ENCODE measurements at regions not wholly inside any gene's neighbourhood (a gene's known extent, or its start where the extent isn't known, plus 50 kb on each side); places are given as distances from the start of the nearest gene placed in this dataset.

- no peak for DNase-seq (ENCODE audit: low read depth in 1 of 2, low spot score in 1 of 2)
These were observed 144.1 kb downstream of the SOCS6 start for GRCh38 chr18:70432804-70433400.

- no peak for DNase-seq (ENCODE audit: low read depth in 1 of 2, low spot score in 1 of 2)
These were observed 142.4 kb downstream of the SOCS6 start for GRCh38 chr18:70431203-70431624.

GRCh38 chr18:70430501-70431173, 141.8 kb downstream of the SOCS6 start:
- DNase-seq (ENCODE audit: low read depth in 1 of 2, low spot score in 1 of 2), result no peak

GRCh38 chr18:70429847-70430500, 141.1 kb downstream of the SOCS6 start:
- no peak for DNase-seq (ENCODE audit: low read depth in 1 of 2, low spot score in 1 of 2)

GRCh38 chr18:70428439-70428838, 139.6 kb downstream of the SOCS6 start:
- no peak for DNase-seq (ENCODE audit: low read depth in 1 of 2, low spot score in 1 of 2)

DNA sequence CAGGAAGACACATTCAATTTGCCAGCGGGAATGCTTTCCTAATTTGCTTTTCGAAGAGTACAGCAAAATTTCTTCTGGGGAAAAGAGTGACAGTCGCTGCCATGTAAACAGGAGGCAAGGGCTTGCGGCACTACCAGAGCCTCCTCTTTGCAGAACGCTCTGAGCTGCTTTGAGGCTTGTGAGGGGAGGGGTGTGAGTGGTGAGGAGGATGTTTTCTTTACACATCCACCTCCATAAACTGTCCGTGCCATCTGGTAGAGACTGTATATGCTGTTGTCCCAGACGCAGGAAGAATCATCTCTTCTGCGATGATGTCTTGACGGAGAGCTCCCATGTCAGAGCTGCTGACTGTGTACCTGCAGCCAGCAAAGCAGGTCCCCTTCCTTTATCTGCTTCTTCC, 138.0 kb downstream of the SOCS6 start:
- DNase-seq (ENCODE audit: low read depth in 1 of 2, low spot score in 1 of 2), result no peak

GRCh38 chr18:70425236-70425635, 136.4 kb downstream of the SOCS6 start:
- no peak for DNase-seq (ENCODE audit: low read depth in 1 of 2, low spot score in 1 of 2)

DNA sequence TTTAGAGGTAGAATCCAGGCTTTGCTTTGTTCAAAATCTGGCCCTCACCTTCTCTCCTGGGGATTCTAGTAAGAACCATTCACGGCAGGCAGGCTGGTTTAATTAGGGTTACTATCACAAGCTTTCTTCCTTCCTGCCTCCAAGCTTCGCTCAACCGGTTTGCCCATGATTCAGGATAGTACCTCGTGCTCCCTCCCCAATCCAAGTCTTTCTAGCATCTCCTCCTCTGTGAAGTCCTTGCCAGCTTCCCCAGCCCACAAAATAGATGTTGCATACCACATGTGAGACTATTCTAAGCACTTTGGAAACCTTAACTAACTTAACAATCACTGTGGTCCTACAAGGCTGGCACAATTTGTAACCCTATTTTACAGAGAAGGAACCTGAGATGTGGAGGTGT, 135.1 kb downstream of the SOCS6 start:
- DNase-seq (ENCODE audit: low read depth in 1 of 2, low spot score in 1 of 2), result no peak

DNA sequence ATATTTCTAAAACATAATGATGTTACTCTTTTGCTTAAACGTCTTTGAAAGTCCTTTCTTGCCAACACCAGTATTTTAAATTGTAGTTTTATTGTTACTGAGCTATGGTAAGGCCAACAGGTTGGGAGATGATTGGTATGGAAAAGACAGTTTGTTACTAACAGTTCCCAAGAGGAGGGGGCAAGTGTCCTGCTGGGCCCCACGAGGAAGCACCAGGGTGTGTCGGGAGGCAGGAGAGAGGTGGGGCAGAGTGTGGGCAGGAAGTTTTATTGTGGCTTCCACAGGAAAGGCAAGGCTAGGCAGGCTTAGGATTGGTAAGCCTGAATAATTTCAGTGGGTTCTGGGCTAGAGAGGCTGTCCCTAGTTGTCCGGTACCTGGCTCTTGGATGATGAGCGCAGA, 134.3 kb downstream of the SOCS6 start:
- no peak for DNase-seq (ENCODE audit: low read depth in 1 of 2, low spot score in 1 of 2)

- no peak for DNase-seq (ENCODE audit: low read depth in 1 of 2, low spot score in 1 of 2)
These were observed 133.6 kb downstream of the SOCS6 start for GRCh38 chr18:70422391-70422965.

GRCh38 chr18:70421471-70422390, 132.9 kb downstream of the SOCS6 start:
- no peak for DNase-seq (ENCODE audit: low read depth in 1 of 2, low spot score in 1 of 2)

- no peak for DNase-seq (ENCODE audit: low read depth in 1 of 2, low spot score in 1 of 2)
These were observed 131.5 kb downstream of the SOCS6 start for GRCh38 chr18:70420146-70420898.

DNA sequence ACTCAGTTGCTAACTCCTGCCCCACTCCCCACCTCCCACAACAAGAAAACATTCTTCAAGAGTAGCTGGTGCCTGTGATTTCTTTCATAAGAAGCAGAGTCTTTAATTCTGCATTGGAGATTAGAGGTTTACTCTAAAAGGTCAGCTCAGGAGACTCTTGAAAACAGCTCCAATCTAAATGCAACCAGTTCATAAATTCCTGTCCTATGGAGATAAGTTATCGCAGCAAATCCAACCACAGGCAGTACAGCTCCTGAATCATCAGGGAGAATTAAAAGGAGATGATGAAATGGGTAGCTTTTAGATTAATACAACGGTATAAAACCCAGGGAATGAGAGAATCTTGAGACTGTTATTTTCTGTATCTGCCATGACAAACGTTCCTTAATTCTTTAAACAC, 130.7 kb downstream of the SOCS6 start:
- DNase-seq (ENCODE audit: low read depth in 1 of 2, low spot score in 1 of 2), result no peak

DNA sequence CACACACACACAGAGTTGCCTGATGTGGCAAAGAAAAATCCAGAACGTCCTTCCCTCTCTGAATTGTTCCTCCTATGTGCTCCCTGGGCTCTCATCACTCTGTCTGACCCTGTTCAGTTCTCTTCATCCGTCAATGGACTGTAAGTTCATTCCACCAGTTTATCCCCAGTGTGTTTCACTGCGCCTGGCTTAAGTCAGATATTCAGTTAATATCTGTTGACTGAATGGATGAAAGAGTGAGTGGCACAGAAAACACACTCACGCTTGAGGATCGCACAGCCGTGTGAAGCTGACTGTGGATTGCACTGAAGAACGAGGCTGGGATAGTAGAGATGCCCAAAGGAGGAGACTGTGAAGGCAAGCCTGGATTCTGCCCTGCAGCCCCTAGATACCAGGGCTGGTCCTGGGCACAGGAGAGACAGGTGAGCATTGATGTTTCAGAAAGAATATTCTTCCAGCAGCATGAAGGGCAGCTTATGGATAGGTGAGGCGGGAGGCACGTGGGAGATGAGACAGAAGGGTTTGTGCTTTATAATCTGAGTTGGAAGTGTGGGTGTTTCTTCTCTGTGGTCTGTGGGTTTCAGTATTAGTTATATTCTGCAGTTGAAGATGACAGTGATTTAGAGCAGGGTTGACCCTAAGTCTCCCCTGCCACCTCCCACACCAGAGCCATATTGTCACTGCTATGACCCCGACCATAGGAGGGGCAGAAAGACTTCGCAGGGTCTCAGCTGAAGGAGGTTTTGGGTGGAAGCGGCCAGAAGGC, 129.9 kb downstream of the SOCS6 start:
- no peak for DNase-seq (ENCODE audit: low read depth in 1 of 2, low spot score in 1 of 2)

GRCh38 chr18:70417847-70418246, 129.0 kb downstream of the SOCS6 start:
- no peak for DNase-seq (ENCODE audit: low read depth in 1 of 2, low spot score in 1 of 2)

- no peak for DNase-seq (ENCODE audit: low read depth in 1 of 2, low spot score in 1 of 2)
These were observed 127.7 kb downstream of the SOCS6 start for GRCh38 chr18:70416496-70416895.

DNA sequence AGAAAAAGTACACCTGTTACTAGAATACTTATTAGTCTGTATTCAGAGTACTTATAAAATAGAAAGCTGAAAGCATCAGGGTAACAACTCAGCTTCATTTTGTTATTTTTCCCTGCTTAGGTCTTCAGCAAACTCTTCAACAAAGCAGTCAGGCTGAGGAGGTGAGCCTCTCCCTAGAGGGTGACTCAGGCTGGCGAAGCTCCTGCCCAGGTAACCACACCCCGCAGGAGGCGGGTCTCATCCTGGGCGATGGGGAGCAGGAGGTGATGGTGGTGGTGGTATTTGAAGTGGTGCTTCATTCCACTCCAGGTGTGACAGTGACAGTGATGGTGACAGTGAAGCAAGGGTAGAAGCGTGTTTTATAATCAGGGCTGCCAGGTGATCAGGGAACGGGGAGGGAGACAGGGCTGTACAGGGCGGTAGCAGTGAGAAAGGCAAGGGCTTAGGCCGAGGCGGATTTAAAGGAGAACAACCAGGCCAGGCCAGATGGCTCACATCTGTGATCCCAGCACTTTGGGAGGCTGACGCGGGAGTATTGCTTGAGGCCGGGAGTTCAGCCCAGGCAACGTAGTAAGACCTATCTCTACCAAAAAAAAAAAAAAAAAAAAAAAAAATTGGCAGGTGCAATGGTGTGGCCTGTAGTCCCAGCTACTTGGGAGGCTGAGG, 127.1 kb downstream of the SOCS6 start:
- DNase-seq (ENCODE audit: low read depth in 1 of 2, low spot score in 1 of 2), result no peak

DNA sequence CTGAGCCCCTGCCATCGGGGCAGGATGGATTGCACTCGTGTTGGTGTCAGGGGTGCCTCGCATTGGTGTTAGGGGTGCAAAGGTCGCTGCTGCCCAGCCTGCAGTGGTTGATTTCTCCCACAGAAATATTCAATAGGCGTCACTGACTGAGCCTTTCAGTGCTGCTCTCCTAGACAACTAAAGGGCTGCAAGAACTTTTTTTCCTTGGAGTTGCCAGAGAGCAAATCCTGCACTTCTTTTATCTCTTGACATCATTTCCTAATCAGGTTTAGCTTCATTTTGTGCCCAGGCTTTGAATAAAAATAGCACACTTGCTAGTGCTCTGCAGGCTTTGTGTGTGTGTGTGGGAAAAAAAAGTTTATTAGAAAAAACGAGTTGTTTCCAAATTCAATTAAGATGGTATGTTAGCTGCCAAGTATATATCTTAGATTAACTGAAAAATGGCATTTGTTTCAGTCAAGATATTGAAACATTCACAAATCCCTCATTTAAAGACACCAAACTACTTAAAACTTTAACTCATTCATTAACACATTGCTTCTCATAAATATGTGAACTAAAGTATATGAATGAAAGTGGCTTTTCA, 125.6 kb downstream of the SOCS6 start:
- DNase-seq (ENCODE audit: low read depth in 1 of 2, low spot score in 1 of 2), result no peak

DNA sequence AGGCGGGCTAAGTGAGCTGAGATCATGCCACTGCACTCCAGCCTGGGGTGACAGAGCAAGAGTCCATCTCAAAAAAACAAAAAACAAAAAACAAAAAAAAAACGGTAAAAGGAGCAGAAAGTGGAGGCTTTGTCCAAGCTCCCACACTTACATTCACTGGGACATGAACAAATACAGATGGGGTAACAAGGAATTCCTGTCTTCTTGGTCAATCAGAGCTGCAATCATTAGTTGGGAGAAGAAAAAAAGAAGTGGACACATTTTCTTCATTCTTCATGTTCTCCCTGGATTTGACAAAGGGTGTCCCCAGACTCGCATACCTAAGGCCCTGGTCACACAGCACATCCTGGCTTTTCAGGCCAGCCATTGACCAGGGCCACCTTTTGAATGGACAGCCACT, 124.6 kb downstream of the SOCS6 start:
- DNase-seq (ENCODE audit: low read depth in 1 of 2, low spot score in 1 of 2), result no peak
